HG03378 (cell line): ENCODE measurements at regions not wholly inside any gene's neighbourhood (a gene's known extent, or its start where the extent isn't known, plus 50 kb on each side); places are given as distances from the start of the nearest gene placed in this dataset.
"Not testable (repeated sequence)": the region's sequence is repeated elsewhere in the genome, so short reads cannot be mapped to it uniquely, and the experiment has no call there.

ENCODE experiments used
- ATAC-seq: cut with Tn5 transposase; IDR thresholded peaks from one replicate; pipeline ENCODE4 v1.9.1; 2021; ENCODE audit warnings: mild to moderate bottlenecking, moderate library complexity; ENCODE audit not compliant: unreplicated experiment

GRCh38 chr5:135184646-135185045, 150.6 kb upstream of the PITX1 start:
- ATAC-seq: no peak

DNA sequence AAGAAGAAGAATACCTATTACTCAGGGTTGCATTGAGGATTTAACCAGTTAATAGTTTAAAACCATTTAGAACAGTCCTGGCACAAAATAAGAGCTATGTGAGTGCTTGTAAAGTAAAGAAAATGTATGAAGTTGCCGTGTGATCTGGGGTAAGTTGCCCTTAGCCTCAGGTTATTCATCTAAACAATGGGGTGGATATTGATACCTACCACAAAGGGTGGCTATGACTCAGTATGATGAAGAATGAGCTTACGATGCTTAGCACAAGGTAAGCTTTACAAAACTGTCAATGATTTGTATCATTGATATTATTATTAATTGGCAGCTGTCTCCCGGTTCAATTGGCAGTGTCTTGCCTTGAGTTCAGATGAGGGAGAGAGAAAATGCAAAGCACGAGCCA, 149.4 kb upstream of the PITX1 start:
- ATAC-seq: no peak

GRCh38 chr5:135182675-135183074, 148.6 kb upstream of the PITX1 start:
- ATAC-seq: no peak

GRCh38 chr5:135181653-135182052, 147.6 kb upstream of the PITX1 start:
- no peak for ATAC-seq

DNA sequence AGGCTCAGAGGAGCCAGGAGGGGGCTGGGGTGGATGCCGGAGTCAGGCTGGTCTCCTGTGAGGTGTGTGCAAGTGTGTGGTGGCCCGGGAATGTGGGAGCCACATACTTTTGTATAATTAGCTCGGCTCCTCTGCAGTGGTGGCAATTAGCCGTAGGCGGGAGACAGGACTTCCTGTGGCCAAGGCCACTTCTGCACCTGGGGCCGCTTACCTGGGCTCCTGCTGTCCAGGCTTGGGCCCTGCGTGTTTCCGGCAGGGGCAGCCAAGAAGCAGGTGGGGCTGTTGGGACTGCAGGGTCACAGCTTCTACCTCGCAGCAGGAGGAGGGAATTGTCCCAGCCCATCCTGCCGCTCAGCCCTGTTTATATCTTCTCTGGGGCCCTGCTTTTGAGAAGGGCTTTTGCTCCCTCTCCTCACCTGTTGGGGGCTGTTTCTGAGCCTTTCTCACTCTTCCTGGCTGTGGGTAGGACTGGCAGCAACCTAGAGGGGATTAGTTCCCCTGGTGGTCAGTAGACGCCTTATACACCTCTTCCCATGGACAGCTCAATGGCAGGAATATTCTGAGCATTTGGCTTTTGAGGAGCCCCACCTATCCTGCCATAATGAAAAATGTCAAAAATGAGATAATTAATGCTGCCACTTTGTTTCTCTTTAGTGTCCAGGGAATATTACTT, 145.4 kb upstream of the PITX1 start:
- no peak for ATAC-seq

GRCh38 chr5:135178476-135179155, 144.6 kb upstream of the PITX1 start:
- ATAC-seq: no peak

DNA sequence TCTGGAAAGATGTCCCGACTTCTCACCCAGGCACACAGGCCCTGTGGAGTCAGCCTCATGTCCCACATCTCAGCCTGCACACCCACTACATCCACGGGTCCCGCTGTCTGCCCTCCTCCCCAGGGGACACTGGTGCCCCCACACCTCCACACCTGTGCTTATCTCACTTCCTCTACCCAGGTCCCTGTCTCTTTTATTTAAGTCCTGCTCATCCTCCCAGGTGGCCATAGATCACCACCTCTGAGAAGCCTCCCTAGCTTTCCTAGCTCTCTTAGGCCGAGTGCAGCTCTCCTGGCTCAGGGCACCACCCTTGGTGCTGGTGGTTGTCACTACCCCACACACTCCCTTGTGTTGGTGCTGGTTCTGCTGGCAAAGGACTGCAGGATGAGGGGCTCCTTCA, 143.6 kb upstream of the PITX1 start:
- no peak for ATAC-seq

GRCh38 chr5:135176991-135177390, 143.0 kb upstream of the PITX1 start:
- no peak for ATAC-seq

- ATAC-seq: no peak
Measured at GRCh38 chr5:135174315-135175096, 140.5 kb upstream of the PITX1 start.

GRCh38 chr5:135173662-135174290, 139.7 kb upstream of the PITX1 start:
- no peak for ATAC-seq

- no peak for ATAC-seq
Measured at GRCh38 chr5:135172718-135173117, 138.7 kb upstream of the PITX1 start.

- no peak for ATAC-seq
Measured at GRCh38 chr5:135171336-135171735, 137.3 kb upstream of the PITX1 start.

GRCh38 chr5:135170500-135170899, 136.5 kb upstream of the PITX1 start:
- ATAC-seq: no peak

DNA sequence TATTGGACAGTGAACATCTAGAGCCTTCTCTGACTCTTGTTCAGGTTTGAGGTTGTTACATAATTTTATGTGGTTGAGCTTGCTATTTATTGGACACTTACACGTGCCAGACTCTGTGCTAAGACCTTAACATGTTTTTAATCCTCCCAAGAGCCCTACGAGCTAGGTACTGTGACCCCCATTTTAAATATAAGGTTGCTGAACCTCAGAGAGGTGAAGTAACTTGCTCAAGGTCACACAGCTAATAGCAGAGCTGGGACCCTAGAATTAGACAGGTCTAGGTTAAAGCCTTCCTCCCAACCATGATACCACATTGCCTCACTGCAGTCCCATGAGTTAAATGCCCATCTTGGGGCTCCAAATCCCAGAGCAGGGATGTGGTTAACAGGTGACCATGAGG, 135.7 kb upstream of the PITX1 start:
- no peak for ATAC-seq

GRCh38 chr5:135167634-135168033, 133.6 kb upstream of the PITX1 start:
- no peak for ATAC-seq

- not testable (repeated sequence) for ATAC-seq
Measured at GRCh38 chr5:135164873-135165614, 131.0 kb upstream of the PITX1 start.

DNA sequence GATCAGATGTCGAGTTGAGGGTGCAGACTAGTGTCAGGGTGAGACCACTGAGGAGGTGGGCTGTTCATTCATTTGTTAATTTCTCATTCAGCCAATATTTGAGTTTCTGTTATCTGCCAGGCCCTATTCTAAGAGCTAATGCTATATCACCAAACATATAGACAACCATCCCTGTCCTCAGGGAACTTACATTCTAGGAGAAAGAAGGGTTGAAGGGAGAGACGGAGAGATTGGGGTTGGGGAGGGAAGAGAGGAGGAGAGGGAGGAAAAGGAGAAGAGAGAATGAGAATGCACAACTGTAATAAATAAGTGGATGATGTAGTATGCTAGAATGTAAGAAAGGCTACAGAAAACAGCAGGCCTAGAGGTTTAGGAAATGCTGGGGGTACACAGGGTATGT, 129.9 kb upstream of the PITX1 start:
- ATAC-seq: no peak

DNA sequence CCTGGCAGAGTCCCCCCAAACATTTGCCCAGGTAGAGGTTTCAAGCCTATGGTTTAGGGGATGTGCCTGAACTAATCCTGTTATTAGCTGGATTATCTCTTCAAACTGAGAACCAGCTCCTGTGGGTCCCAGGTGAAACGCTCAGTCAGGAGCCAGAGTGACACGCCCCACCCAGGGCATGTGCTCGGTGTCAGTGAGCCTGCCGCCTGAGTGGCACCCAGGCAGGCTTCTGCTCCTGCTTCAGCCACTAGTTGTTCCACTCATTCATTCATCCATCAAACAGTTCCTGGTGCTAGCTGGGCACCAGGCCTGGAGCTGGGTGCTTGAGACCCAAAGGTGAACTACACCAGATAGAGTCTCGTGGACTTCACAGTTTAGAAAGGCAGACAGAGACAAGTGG, 129.4 kb upstream of the PITX1 start:
- ATAC-seq: no peak

GRCh38 chr5:135162661-135163265, 128.7 kb upstream of the PITX1 start:
- ATAC-seq: no peak

- ATAC-seq: no peak
Measured at GRCh38 chr5:135161221-135161620, 127.2 kb upstream of the PITX1 start.
